GM20000 (cell line): ENCODE measurements at regions not wholly inside any gene's neighbourhood (a gene's known extent, or its start where the extent isn't known, plus 50 kb on each side); places are given as distances from the start of the nearest gene placed in this dataset.

Source experiments
- DNase-seq: peaks from one replicate; pipeline ENCODE4 v3.0.0; 2012; ENCODE audit warnings: low spot score
- CTCF ChIP-seq: IDR thresholded peaks from 2 replicates; pipeline ENCODE4 v1.5.1; 2012; ENCODE audit warnings: mild to moderate bottlenecking, control low read depth; ENCODE audit errors: extremely low read depth, missing control alignments

- no peak for TF ChIP-seq CTCF
- no peak for DNase-seq
Measured at GRCh38 chr13:44299152-44299943, 74.3 kb upstream of the SERP2 start.

- TF ChIP-seq CTCF = no peak
- DNase-seq = peak; percentile 38
Measured at GRCh38 chr13:44300895-44301638, 72.6 kb upstream of the SERP2 start.

GRCh38 chr13:44301639-44302015, 72.0 kb upstream of the SERP2 start:
- no peak for DNase-seq
- TF ChIP-seq CTCF = no peak

GRCh38 chr13:44302233-44302632, 71.4 kb upstream of the SERP2 start:
- no peak for DNase-seq
- no peak for TF ChIP-seq CTCF

GRCh38 chr13:44302940-44303575, 70.6 kb upstream of the SERP2 start:
- TF ChIP-seq CTCF = no peak
- DNase-seq = no peak

GRCh38 chr13:44303681-44304432, 69.8 kb upstream of the SERP2 start:
- no peak for DNase-seq
- TF ChIP-seq CTCF = no peak
